Stimulated activated effector memory CD8-positive, alpha-beta T cell treated with anti-CD3 and anti-CD28 coated beads, Interleukin-12 subunit alpha, Interleukin-12 subunit beta, amount 100 ng/mL, for 72 hours (primary cell): ENCODE measurements at regions not wholly inside any gene's neighbourhood (a gene's known extent, or its start where the extent isn't known, plus 50 kb on each side); places are given as distances from the start of the nearest gene placed in this dataset.
"Not testable (repeated sequence)": the region's sequence is repeated elsewhere in the genome, so short reads cannot be mapped to it uniquely, and the experiment has no call there.

Source experiments
- ATAC-seq: fragments of 150-1000 bp; cut with Tn5 transposase; 2 replicates; pipeline ENCODE4 v1.10.0; 2021
- DNase-seq, 2 donors: peaks; one replicate each; pipeline ENCODE4 v3.0.0; 2021 to 2022; ENCODE audit warnings: low spot score in 2 of 2
- H3K27ac Mint-ChIP-seq: one replicate; pipeline ENCODE4 v1.8.0; 2022; ENCODE audit warnings: mild to moderate bottlenecking, mixed read lengths
- H3K36me3 Mint-ChIP-seq: one replicate; pipeline ENCODE4 v1.8.0; 2022; ENCODE audit warnings: mild to moderate bottlenecking, mixed read lengths
- H3K4me1 Mint-ChIP-seq: one replicate; pipeline ENCODE4 v1.8.0; 2022; ENCODE audit warnings: mixed read lengths
- H3K4me3 Mint-ChIP-seq: one replicate; pipeline ENCODE4 v1.8.0; 2022; ENCODE audit warnings: mild to moderate bottlenecking, mixed read lengths
- H3K9me3 Mint-ChIP-seq: one replicate; pipeline ENCODE4 v1.8.0; 2022; ENCODE audit warnings: mixed read lengths

- H3K4me3 Mint-ChIP-seq, H3K27ac Mint-ChIP-seq, ATAC-seq, H3K4me1 Mint-ChIP-seq, H3K36me3 Mint-ChIP-seq, H3K9me3 Mint-ChIP-seq: not testable (repeated sequence)
- peak in 1 of 2 donors; percentile 57 for DNase-seq
Observed at GRCh38 chr19:13672480-13673175, 91.7 kb upstream of the MRI1 start.

- Mint-ChIP-seq H3K36me3 (no peaks in the 10 kb centered on the region), H3K4me3 (no peak overlapping the region), H3K4me1 (no peaks in the 10 kb centered on the region), H3K27ac (no peak overlapping the region), H3K9me3 (no peaks in the 10 kb centered on the region)
- DNase-seq (no peak), ATAC-seq (no peak)
Observed at GRCh38 chr19:13670846-13671245, 93.5 kb upstream of the MRI1 start.

- H3K4me3 Mint-ChIP-seq: no peak overlapping the region
Observed at GRCh38 chr19:13669780-13670355, 94.5 kb upstream of the MRI1 start.

GRCh38 chr19:13668964-13669363 lies 95.4 kb upstream of the MRI1 start:
- H3K36me3 Mint-ChIP-seq: no peaks in the 10 kb centered on the region
- H3K4me3 Mint-ChIP-seq: no peak overlapping the region
- ATAC-seq (no peak), DNase-seq (no peak)
- H3K4me1 Mint-ChIP-seq: no peaks in the 10 kb centered on the region
- H3K9me3 Mint-ChIP-seq: no peaks in the 10 kb centered on the region
- H3K27ac Mint-ChIP-seq: no peak overlapping the region

More at GRCh38 chr19:13669780-13670355, 94.5 kb upstream of the MRI1 start:
- no peaks in the 10 kb centered on the region for H3K9me3 Mint-ChIP-seq
- DNase-seq: no peak
- H3K27ac Mint-ChIP-seq: no peak overlapping the region
- H3K4me1 Mint-ChIP-seq: no peaks in the 10 kb centered on the region
- no peak for ATAC-seq
- H3K36me3 Mint-ChIP-seq: no peaks in the 10 kb centered on the region

GRCh38 chr19:13666165-13666564 lies 98.2 kb upstream of the MRI1 start:
- no peak for ATAC-seq
- H3K4me3 Mint-ChIP-seq: no peak overlapping the region
- no peaks in the 10 kb centered on the region for H3K36me3 Mint-ChIP-seq
- H3K27ac Mint-ChIP-seq: no peak overlapping the region
- no peak for DNase-seq
- H3K4me1 Mint-ChIP-seq: no peaks in the 10 kb centered on the region
- no peaks in the 10 kb centered on the region for H3K9me3 Mint-ChIP-seq

- DNase-seq (no peak), ATAC-seq (no peak)
- Mint-ChIP-seq H3K9me3 (no peaks in the 10 kb centered on the region), H3K36me3 (no peaks in the 10 kb centered on the region), H3K27ac (no peak overlapping the region), H3K4me1 (no peaks in the 10 kb centered on the region), H3K4me3 (no peak overlapping the region)
Observed at GRCh38 chr19:13665125-13665905, 99.0 kb upstream of the MRI1 start.

- no peaks in the 10 kb centered on the region for H3K36me3 Mint-ChIP-seq
- H3K9me3 Mint-ChIP-seq: no peaks in the 10 kb centered on the region
- no peak overlapping the region for H3K4me3 Mint-ChIP-seq
- H3K4me1 Mint-ChIP-seq: peaks cover 12% of the 10 kb centered on the region
- DNase-seq (no peak), ATAC-seq (no peak)
- no peak overlapping the region for H3K27ac Mint-ChIP-seq
Observed at GRCh38 chr19:13652810-13653590, 111.3 kb upstream of the MRI1 start.

GRCh38 chr19:13646758-13647157 lies 117.6 kb upstream of the MRI1 start:
- DNase-seq: no peak
- H3K9me3 Mint-ChIP-seq: no peaks in the 10 kb centered on the region
- no peak overlapping the region for H3K4me3 Mint-ChIP-seq
- H3K36me3 Mint-ChIP-seq: no peaks in the 10 kb centered on the region
- no peak for ATAC-seq
- peaks cover under 1% of the 10 kb centered on the region for H3K4me1 Mint-ChIP-seq
- no peak overlapping the region for H3K27ac Mint-ChIP-seq

- H3K4me3 Mint-ChIP-seq: no peak overlapping the region
- no peaks in the 10 kb centered on the region for H3K9me3 Mint-ChIP-seq
- ATAC-seq (no peak), DNase-seq (no peak)
- H3K36me3 Mint-ChIP-seq: no peaks in the 10 kb centered on the region
- H3K27ac Mint-ChIP-seq: no peak overlapping the region
- no peaks in the 10 kb centered on the region for H3K4me1 Mint-ChIP-seq
Observed at GRCh38 chr19:13644645-13645044, 119.7 kb upstream of the MRI1 start.

GRCh38 chr19:13640611-13641010 lies 123.7 kb upstream of the MRI1 start:
- Mint-ChIP-seq H3K36me3 (no peaks in the 10 kb centered on the region), H3K4me1 (no peaks in the 10 kb centered on the region), H3K4me3 (no peak overlapping the region), H3K9me3 (no peaks in the 10 kb centered on the region), H3K27ac (no peak overlapping the region)
- ATAC-seq (no peak), DNase-seq (no peak)

GRCh38 chr19:13639342-13639929 lies 124.9 kb upstream of the MRI1 start:
- DNase-seq (no peak), ATAC-seq (no peak)

GRCh38 chr19:13637664-13638063 lies 126.7 kb upstream of the MRI1 start:
- no peaks in the 10 kb centered on the region for H3K9me3 Mint-ChIP-seq
- no peak for DNase-seq
- H3K4me3 Mint-ChIP-seq: no peak overlapping the region
- no peak overlapping the region for H3K27ac Mint-ChIP-seq
- H3K4me1 Mint-ChIP-seq: no peaks in the 10 kb centered on the region
- peak; percentile 75 for ATAC-seq
- H3K36me3 Mint-ChIP-seq: no peaks in the 10 kb centered on the region

More at GRCh38 chr19:13639342-13639929, 124.9 kb upstream of the MRI1 start:
- Mint-ChIP-seq H3K4me3 (no peak overlapping the region), H3K36me3 (no peaks in the 10 kb centered on the region), H3K9me3 (no peaks in the 10 kb centered on the region), H3K4me1 (no peaks in the 10 kb centered on the region), H3K27ac (no peak overlapping the region)

GRCh38 chr19:13634658-13635057 lies 128.4 kb upstream of the CACNA1A start:
- DNase-seq: no peak
- Mint-ChIP-seq H3K4me3 (no peak overlapping the region), H3K36me3 (no peaks in the 10 kb centered on the region), H3K9me3 (no peaks in the 10 kb centered on the region), H3K4me1 (no peaks in the 10 kb centered on the region), H3K27ac (no peak overlapping the region)
- no peak for ATAC-seq

- no peaks in the 10 kb centered on the region for H3K4me1 Mint-ChIP-seq
- no peak overlapping the region for H3K27ac Mint-ChIP-seq
- no peaks in the 10 kb centered on the region for H3K36me3 Mint-ChIP-seq
- H3K9me3 Mint-ChIP-seq: no peaks in the 10 kb centered on the region
- DNase-seq (no peak), ATAC-seq (no peak)
- no peak overlapping the region for H3K4me3 Mint-ChIP-seq
Observed at GRCh38 chr19:13633522-13633922, 127.2 kb upstream of the CACNA1A start.

- H3K4me1 Mint-ChIP-seq: no peaks in the 10 kb centered on the region
- no peak overlapping the region for H3K4me3 Mint-ChIP-seq
- ATAC-seq (no peak), DNase-seq (no peak)
- no peak overlapping the region for H3K27ac Mint-ChIP-seq
- no peaks in the 10 kb centered on the region for H3K36me3 Mint-ChIP-seq
- no peaks in the 10 kb centered on the region for H3K9me3 Mint-ChIP-seq
Observed at GRCh38 chr19:13633109-13633508, 126.8 kb upstream of the CACNA1A start.
